ENCODE measurements at regions not wholly inside any gene's neighbourhood (a gene's known extent, or its start where the extent isn't known, plus 50 kb on each side); places are given as distances from the start of the nearest gene placed in this dataset.

DNA sequence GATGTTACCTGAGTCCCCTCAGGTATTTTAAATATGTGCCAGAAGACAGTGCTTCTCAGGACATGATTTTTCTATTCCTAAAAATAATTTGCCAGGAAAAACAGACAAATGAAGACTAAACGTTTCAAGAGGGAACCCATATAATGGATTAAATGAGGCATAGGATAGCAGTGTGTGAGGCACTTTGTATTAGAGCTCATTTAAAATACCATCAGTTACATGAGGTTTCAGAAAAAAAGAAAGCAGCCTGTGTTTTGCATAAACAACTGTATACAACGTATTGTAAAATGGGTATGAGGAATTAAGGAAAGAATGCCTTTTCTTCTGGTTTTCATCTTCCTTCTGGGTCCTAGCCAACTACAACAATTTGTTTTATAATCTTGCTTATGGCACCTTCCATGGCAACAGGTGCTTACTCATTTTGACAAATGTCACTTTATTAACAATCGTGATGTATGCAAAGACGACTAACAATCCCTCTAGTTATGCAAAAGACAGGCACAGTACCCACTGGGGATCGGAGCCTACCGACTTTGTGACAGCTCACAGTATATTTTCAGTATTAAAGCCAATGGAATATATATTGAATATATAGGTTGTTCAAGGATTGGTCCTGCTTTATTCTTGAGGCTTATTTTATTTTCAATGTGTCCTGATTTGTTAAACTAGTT lies 231.6 kb upstream of the ZNF717 start:
- no peaks in the 10 kb centered on the region for H3K4me1 ChIP-seq (ENCODE audit: control insufficient read depth in 2 of 2, insufficient read depth in 2 of 2, low read length in 2 of 2)
- POLR2A ChIA-PET: no interaction called here
- H3K9me3 ChIP-seq (ENCODE audit: control extremely low read depth in 1 of 3, control insufficient read depth in 2 of 3, insufficient read depth in 1 of 3, low read length in 2 of 3): peaks cover 0 to 3% (median 0%) of the 10 kb centered on the region in 3 donors
- no peak overlapping the region for H3K27ac Mint-ChIP-seq
- 100% methylated on average over 1 of the region's 6 CpGs for WGBS (ENCODE audit: insufficient coverage)
- CTCF ChIA-PET: no interaction called here
- no peak for ATAC-seq (ENCODE audit: low read depth)
- H3K27ac ChIP-seq (ENCODE audit: low read length in 2 of 2): no peak overlapping the region
- H3K4me1 Mint-ChIP-seq: no peaks in the 10 kb centered on the region
- no peak for DNase-seq
- intact Hi-C loops (cut with micrococcal nuclease): no loop called here
- no peaks in the 10 kb centered on the region for H3K36me3 ChIP-seq (replicated peaks in 1 of 2; ENCODE audit: control extremely low read depth in 1 of 2, control insufficient read depth in 1 of 2, extremely low read depth in 1 of 2, insufficient read depth in 2 of 2, low read length in 1 of 2)
- no peak overlapping the region for H3K9ac ChIP-seq (ENCODE audit: low read length)
- no peaks in the 10 kb centered on the region for H3K79me2 ChIP-seq (ENCODE audit: control insufficient read depth, insufficient read depth, low read length)
- no peak for TF ChIP-seq EZH2 (IDR thresholded peaks at IDR 0.05; ENCODE audit: borderline replicate concordance, insufficient read depth, low read depth, low read length, poor library complexity, severe bottlenecking)
- TF ChIP-seq, protein P1, sequence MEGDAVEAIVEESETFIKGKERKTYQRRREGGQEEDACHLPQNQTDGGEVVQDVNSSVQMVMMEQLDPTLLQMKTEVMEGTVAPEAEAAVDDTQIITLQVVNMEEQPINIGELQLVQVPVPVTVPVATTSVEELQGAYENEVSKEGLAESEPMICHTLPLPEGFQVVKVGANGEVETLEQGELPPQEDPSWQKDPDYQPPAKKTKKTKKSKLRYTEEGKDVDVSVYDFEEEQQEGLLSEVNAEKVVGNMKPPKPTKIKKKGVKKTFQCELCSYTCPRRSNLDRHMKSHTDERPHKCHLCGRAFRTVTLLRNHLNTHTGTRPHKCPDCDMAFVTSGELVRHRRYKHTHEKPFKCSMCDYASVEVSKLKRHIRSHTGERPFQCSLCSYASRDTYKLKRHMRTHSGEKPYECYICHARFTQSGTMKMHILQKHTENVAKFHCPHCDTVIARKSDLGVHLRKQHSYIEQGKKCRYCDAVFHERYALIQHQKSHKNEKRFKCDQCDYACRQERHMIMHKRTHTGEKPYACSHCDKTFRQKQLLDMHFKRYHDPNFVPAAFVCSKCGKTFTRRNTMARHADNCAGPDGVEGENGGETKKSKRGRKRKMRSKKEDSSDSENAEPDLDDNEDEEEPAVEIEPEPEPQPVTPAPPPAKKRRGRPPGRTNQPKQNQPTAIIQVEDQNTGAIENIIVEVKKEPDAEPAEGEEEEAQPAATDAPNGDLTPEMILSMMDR (IDR thresholded peaks at IDR 0.05): no peak
- no peak overlapping the region for H3K4me2 ChIP-seq (replicated peaks; ENCODE audit: low read depth, low read length, poor library complexity, severe bottlenecking)
- no peaks in the 10 kb centered on the region for H4K20me1 ChIP-seq (ENCODE audit: control insufficient read depth, insufficient read depth, low read length, poor library complexity, severe bottlenecking)
- H3K4me3 Mint-ChIP-seq: no peak overlapping the region
- no peaks in the 10 kb centered on the region for H3K27me3 Mint-ChIP-seq
- H3K9me3 Mint-ChIP-seq (ENCODE audit: insufficient read depth): no peaks in the 10 kb centered on the region
- H2AFZ ChIP-seq (ENCODE audit: insufficient read depth, low read depth, low read length, poor library complexity, severe bottlenecking): no peak overlapping the region
- H3K4me3 ChIP-seq (ENCODE audit: control extremely low read depth in 1 of 5, extremely low read depth in 1 of 5, insufficient read depth in 1 of 5, low read depth in 2 of 5, low read length in 4 of 5): no peak overlapping the region
- H3K27me3 ChIP-seq (replicated peaks in 1 of 4; ENCODE audit: control extremely low read depth in 1 of 4, control insufficient read depth in 3 of 4, insufficient read depth in 4 of 4, low read length in 3 of 4): no peaks in the 10 kb centered on the region

DNA sequence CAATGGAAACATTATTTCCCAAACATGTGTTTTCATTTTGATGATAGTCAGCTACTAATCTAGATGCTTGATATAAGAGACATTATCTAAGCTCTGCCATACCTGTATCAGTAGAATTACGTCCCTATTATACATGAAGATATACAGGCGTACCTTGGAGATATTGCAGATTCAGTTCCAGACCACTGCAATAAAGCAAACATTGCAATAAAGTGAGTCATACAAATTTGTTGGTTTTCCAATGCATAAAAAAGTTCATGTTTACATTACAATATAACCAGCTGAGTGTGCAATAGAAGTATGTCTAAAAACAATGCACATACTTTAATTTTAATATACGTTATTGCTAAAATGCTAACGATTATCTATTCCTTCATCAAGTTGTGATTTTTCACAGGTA lies 236.0 kb upstream of the ZNF717 start:
- no peaks in the 10 kb centered on the region for H3K79me2 ChIP-seq (ENCODE audit: control insufficient read depth, insufficient read depth, low read length)
- H3K9ac ChIP-seq (ENCODE audit: low read length): no peak overlapping the region
- no peaks in the 10 kb centered on the region for H3K27me3 Mint-ChIP-seq
- POLR2A ChIA-PET: no interaction called here
- no CpG with 5 or more reads among the region's 4 CpGs for whole genome bisulfite sequencing (ENCODE audit: insufficient coverage)
- H2AFZ ChIP-seq (ENCODE audit: insufficient read depth, low read depth, low read length, poor library complexity, severe bottlenecking): no peak overlapping the region
- no peaks in the 10 kb centered on the region for H4K20me1 ChIP-seq (ENCODE audit: control insufficient read depth, insufficient read depth, low read length, poor library complexity, severe bottlenecking)
- H3K9me3 ChIP-seq (ENCODE audit: control extremely low read depth in 1 of 3, control insufficient read depth in 2 of 3, insufficient read depth in 1 of 3, low read length in 2 of 3): no peaks in the 10 kb centered on the region
- H3K27ac Mint-ChIP-seq: no peak overlapping the region
- H3K27ac ChIP-seq (ENCODE audit: low read length in 2 of 2): no peak overlapping the region
- DNase-seq (no peak), ATAC-seq (ENCODE audit: low read depth) (no peak)
- no peak for TF ChIP-seq EZH2 (IDR thresholded peaks at IDR 0.05; ENCODE audit: borderline replicate concordance, insufficient read depth, low read depth, low read length, poor library complexity, severe bottlenecking)
- TF ChIP-seq, protein P1 (IDR thresholded peaks at IDR 0.05): no peak
- H3K4me1 Mint-ChIP-seq: no peaks in the 10 kb centered on the region
- H3K4me3 Mint-ChIP-seq: no peak overlapping the region
- intact Hi-C loops (cut with micrococcal nuclease): no loop called here
- CTCF ChIA-PET: no interaction called here
- no peak overlapping the region for H3K4me2 ChIP-seq (replicated peaks; ENCODE audit: low read depth, low read length, poor library complexity, severe bottlenecking)
- H3K4me3 ChIP-seq (ENCODE audit: control extremely low read depth in 1 of 5, extremely low read depth in 1 of 5, insufficient read depth in 1 of 5, low read depth in 2 of 5, low read length in 4 of 5): no peak overlapping the region
- no peaks in the 10 kb centered on the region for H3K36me3 ChIP-seq (replicated peaks in 1 of 2; ENCODE audit: control extremely low read depth in 1 of 2, control insufficient read depth in 1 of 2, extremely low read depth in 1 of 2, insufficient read depth in 2 of 2, low read length in 1 of 2)
- no peaks in the 10 kb centered on the region for H3K9me3 Mint-ChIP-seq (ENCODE audit: insufficient read depth)
- no peaks in the 10 kb centered on the region for H3K4me1 ChIP-seq (ENCODE audit: control insufficient read depth in 2 of 2, insufficient read depth in 2 of 2, low read length in 2 of 2)
- H3K27me3 ChIP-seq (replicated peaks in 1 of 4; ENCODE audit: control extremely low read depth in 1 of 4, control insufficient read depth in 3 of 4, insufficient read depth in 4 of 4, low read length in 3 of 4): no peaks in the 10 kb centered on the region
